DMS53 treated with DMSO at 0.1 percent for 48 hours (cell line): ENCODE measurements at regions not wholly inside any gene's neighbourhood (a gene's known extent, or its start where the extent isn't known, plus 50 kb on each side); places are given as distances from the start of the nearest gene placed in this dataset.

Experiments
- DNase-seq: peaks from one replicate; lab custom pipeline; 2025; ENCODE audit not compliant: unreplicated experiment; lab: John Stamatoyannopoulos, UW

DNA sequence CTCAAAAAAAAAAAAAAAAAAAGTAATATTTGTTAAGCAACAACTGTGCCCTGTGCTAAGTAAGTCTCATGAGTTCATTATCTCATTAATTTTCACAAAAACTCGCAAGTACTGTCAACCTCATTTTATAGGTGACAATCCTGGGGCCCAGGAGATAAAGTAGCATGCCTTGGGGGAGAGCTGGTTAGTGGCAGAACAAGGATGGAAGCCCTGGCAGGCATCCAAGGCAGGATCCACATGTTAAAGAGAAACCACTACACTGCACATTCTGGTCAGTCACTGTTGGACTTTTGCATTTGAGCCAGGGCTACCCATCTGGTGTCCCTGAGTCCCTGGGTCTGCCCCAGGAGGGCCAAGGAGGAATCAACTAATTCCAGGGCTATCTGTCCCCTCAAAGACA is 54.6 kb downstream of the ZFP36L2 start:
- no peak for DNase-seq

DNA sequence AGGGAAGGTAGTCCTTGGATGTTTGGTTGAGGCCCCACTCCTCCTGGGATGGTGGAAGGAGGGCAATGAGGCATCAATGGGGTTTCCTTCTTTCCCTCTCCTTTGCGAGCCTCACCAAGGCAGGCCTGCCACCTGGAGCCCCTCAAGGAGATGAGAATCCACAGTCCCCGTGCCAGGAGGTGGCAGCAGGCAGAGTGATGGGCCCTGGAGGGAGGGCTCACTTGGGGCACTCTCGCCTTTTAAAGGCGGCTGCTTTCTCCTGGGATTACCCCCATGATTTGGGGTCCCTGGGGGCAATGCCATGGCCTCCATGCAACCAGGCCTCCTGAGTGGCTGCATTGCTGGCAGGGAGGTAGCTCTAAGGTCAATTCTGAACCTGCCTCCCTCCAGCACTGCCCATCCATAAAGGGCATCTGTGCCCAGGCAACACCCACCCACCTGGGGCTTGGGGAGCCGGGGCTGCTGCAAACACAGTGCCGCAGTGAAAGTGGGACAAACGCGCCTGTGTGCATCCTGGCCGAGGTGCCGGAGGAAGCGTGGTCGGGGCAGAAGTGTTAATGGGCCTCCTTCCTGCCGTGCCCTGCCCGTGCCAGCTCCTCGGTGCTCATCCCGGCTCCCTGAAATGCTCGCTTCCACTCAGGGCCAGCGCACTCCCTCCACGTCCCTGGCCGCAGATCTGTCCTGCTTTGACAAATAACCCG is 55.9 kb downstream of the ZFP36L2 start:
- DNase-seq: no peak

GRCh38 chr2:43169987-43170386 is 56.4 kb downstream of the ZFP36L2 start:
- DNase-seq: no peak

- no peak for DNase-seq
These were observed 57.1 kb downstream of the ZFP36L2 start for GRCh38 chr2:43169099-43169945.

- no peak for DNase-seq
These were observed 58.4 kb downstream of the ZFP36L2 start for GRCh38 chr2:43168016-43168369.

- no peak for DNase-seq
These were observed 60.9 kb downstream of the ZFP36L2 start for GRCh38 chr2:43165378-43166069.

DNA sequence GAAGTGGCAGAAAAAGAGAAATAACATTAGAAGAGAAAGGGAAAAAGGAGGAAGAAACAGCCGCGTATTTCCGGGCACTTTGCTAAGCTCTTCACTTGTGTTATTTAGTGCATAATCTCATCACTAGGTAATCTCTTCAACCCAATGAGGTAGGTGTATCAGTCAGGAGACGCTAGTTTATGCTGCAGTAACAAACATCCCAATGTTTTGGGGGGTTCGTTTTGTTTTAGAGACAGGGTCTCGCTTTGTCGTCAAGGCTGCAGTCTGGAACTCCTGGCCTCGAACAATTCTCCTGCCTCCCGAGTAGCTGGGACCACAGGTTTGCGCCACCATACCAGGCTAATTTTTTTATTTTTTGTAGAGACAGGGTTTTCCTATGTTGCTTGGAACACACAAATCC is 61.7 kb downstream of the ZFP36L2 start:
- DNase-seq: no peak

GRCh38 chr2:43163584-43164270 is 62.7 kb downstream of the ZFP36L2 start:
- DNase-seq: no peak

- no peak for DNase-seq
These were observed 64.0 kb downstream of the ZFP36L2 start for GRCh38 chr2:43162511-43162776.

DNA sequence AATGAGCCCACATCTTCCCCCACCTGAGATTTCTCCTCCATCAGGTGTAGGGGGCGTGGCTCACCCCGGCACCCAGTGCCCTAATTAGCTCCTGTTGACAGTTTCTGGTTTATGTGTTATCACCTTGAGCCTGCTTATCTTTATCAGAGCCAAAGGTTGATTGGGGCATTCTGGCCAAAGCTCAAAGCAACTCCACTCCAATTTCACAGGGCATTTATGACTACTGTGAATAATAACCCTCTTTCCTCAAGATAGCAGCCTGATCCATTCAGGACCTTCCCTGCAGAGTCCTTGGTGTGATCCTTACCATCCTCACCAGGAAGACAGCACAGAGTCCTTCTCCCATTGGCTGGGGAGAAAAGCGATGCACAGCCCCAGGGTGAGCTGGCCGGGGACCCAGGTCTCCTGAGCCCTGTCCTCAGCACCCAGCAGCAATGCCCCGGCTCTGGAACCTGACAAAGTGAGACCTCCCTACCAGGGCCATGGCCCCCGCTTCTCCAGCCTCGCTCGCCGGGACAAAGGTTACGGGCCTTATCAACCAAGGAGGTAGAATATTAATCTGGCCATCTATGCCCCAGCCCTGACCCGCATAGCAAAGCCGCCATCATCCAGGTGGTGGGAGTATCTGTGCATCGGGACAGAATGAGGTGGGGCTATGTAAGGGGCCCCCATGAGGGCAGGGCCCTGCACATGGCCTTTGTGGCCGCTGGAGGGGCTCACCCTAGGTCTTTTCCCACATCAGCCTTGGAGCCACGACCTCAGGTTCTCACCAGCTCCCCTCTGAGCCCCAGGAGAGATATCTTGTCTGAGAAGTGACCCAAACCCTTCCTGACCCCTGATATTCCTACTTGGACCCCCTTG is 64.5 kb downstream of the ZFP36L2 start:
- DNase-seq: no peak

GRCh38 chr2:43160778-43161177 is 65.6 kb downstream of the ZFP36L2 start:
- DNase-seq: no peak

DNA sequence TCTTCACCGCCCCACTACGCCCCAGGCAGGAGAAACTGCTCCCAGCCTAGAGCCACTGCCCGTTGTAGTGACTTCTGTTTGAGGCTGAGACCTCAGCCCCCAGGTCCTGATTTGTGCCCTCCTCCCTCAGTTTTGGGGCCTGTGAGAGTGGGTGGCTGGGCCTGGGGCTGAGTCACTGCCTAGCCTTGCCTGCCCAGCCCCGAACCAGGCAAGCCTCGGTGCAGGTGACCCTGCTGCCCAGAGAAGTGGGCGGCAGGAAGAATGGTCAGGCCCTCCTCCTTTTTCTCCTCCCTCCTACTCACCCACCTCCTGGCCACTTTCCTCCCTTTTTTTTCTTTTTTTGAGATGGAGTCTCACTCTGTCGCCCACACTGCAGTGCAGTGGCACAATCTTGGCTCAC is 66.6 kb downstream of the ZFP36L2 start:
- no peak for DNase-seq

- DNase-seq: no peak
These were observed 68.0 kb downstream of the ZFP36L2 start for GRCh38 chr2:43158259-43158880.

DNA sequence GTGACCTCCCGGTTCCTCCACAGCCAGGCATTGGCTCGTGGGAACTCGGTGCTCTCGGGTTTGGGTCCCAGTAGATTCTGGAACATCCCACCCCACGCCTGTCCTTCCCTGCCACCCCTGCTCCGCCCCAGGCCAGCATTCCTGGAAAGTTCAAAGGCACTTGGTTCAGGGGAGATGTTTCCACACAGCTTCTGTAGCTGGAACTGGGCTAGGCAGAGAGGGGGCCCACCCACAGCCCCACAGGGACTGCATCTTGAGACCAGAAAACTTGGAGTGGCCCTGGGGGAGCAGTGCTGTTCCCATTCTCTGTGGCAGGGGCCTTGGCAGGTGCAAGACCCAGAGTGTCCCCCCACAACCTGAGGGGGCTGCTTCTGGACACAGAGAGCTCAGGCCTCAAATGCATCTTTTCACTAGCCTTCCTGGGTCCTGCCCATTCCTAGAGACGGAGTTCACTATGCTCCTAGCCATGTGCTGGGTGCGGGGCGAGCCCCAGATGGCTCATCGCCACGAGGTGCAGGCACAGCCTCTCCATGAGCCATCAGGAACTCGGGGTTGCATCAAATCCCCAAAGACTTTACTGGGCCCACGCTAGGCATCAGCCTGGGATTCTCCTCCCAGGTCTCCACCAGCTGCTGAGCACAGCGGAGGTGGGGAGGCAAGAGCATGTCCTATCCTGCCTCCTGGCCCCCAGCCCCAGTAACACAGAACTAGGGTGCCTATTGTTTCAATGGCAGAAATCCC is 68.7 kb downstream of the ZFP36L2 start:
- DNase-seq: no peak

- DNase-seq: no peak
These were observed 70.5 kb downstream of the ZFP36L2 start for GRCh38 chr2:43155851-43156411.

DNA sequence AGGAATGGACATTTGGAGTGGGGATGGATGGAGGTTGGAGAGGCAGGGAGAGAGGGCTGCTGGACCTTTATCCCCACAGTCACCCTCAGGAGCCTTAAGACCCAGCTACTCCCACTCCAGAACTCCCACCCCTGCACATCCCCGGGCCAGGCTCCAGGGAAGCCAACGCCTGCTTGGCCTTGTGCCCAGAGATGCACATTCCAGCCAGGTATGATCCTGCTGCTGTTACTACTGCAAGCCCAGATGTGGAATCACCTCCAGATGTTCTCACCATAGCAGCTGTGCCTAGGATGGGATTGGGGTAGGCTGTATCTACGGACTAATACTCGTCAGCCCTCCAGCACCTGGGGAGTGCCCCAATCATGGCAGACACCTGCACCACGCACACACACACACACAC is 71.7 kb downstream of the ZFP36L2 start:
- DNase-seq: no peak

DNA sequence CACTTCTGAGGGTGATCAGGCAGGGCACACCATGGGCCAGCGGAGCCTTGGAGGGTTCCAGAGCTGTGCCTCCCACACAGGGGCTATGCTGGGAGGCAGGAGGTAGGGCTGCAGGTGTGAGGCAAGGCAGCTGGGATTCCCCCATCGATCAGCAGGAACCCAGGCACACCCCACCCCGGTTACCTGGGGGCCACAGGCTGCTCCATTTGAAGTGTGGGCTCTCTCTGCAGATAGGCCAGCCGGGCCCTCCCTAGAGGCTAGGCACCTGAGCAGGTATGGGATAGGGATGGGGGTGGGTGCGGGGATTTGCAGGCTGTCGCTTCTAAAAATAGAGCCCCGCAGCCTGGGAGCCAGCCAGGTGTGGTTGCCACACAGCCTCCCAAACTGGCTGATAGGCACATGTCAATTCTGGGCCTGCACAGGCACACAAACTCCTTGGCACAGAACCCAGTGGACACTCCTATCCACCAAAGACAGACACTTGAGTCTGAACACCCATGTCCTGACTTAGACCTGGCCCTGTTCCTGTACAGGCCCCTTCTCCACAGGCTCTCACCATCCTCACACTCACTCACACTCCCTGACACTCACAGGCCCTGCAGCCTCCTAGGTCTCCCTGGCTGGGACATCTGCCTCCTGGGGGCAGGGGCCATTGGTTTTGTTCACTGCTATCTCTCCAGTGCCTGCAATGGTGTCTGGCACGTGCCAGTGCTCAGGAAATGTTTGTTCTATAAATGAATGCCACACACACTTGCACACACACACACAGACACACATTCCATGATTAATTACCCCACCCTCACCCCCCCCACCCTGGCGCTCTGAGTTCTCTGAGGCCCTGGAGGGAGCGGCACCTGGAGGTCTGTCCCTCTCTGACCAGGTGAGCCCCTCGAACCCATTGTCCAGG is 73.4 kb downstream of the ZFP36L2 start:
- DNase-seq: no peak

DNA sequence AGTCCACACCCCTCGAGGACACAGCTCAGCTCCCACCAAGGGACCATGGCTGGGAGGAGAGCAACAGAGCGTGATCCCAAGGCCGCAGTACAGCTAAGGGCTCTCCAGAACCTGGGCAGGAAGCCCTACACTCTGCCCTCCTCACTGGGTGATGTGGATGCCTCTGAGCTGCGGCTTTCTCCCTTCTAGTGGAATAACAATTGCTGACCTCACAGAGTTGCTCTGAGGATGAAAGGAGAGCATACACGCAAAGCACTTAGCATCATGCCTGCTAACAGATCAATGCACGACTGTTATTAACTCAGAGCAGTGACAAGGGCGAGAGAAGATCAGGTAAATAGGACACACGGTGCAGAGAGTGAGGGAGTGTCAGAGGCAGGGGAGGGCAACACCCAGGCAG is 74.2 kb downstream of the ZFP36L2 start:
- DNase-seq: no peak
